ENCODE measurements at regions not wholly inside any gene's neighbourhood (a gene's known extent, or its start where the extent isn't known, plus 50 kb on each side); places are given as distances from the start of the nearest gene placed in this dataset.

DNA sequence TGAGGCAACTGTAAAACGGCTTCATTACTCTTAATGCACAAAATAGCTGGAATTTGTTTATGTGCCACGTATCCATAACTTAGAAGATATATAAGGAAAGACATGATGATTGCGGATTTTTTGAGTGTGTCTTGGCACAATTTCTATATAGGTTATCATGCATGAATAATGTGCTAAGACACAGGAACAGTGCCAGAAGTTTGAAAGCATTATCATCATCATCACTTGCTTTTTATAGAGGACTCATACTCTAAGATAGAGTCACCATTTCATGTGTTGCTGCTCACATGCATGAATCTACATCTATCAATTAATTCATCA is 113.4 kb downstream of the ELOVL4 start:
- TF ChIP-seq MYC (IDR thresholded peaks at IDR 0.05; ENCODE audit: borderline replicate concordance, low read length) (no peak), GATA3 (IDR thresholded peaks at IDR 0.05; ENCODE audit: borderline replicate concordance) (no peak), CTCF (IDR thresholded peaks at IDR 0.05) (no peak), CBX2 (IDR thresholded peaks at IDR 0.05; ENCODE audit: borderline replicate concordance, low read depth) (no peak), SREBF2 (IDR thresholded peaks at IDR 0.05) (no peak), CHD2 (IDR thresholded peaks at IDR 0.05; ENCODE audit: low read length, partially characterized antibody) (no peak), MAFK (IDR thresholded peaks at IDR 0.05; ENCODE audit: partially characterized antibody) (no peak), EP300 (IDR thresholded peaks at IDR 0.05) (no peak), TP53 (CRISPR knock-in tag; IDR thresholded peaks at IDR 0.05) (no peak)
- TF ChIP-seq, protein P1, sequence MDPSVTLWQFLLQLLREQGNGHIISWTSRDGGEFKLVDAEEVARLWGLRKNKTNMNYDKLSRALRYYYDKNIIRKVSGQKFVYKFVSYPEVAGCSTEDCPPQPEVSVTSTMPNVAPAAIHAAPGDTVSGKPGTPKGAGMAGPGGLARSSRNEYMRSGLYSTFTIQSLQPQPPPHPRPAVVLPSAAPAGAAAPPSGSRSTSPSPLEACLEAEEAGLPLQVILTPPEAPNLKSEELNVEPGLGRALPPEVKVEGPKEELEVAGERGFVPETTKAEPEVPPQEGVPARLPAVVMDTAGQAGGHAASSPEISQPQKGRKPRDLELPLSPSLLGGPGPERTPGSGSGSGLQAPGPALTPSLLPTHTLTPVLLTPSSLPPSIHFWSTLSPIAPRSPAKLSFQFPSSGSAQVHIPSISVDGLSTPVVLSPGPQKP (IDR thresholded peaks at IDR 0.05; ENCODE audit: low read depth, low read length): no peak
